Endothelial cell of umbilical vein (primary cell): ENCODE measurements at regions not wholly inside any gene's neighbourhood (a gene's known extent, or its start where the extent isn't known, plus 50 kb on each side); places are given as distances from the start of the nearest gene placed in this dataset.

Experiments
- CTCF ChIP-seq, 2 donors: IDR thresholded peaks; 1 replicate in 1 of 2; 2 replicates in 1 of 2; pipeline ENCODE4 v1.5.1; 2011; ENCODE audit warnings: low read length in 2 of 2, mild to moderate bottlenecking in 2 of 2, moderate library complexity in 2 of 2, control low read depth in 1 of 2, inconsistent platforms in 1 of 2, low read depth in 1 of 2; ENCODE audit not compliant: insufficient read depth in 1 of 2; ENCODE audit errors: extremely low read depth in 1 of 2
- EZH2 ChIP-seq: IDR thresholded peaks from 2 replicates; pipeline ENCODE4 v1.6.1; 2012; ENCODE audit warnings: borderline replicate concordance, low read depth, mild to moderate bottlenecking, moderate library complexity, low read length, inconsistent platforms; ENCODE audit not compliant: severe bottlenecking
- GATA2 ChIP-seq: IDR thresholded peaks from 2 replicates; pipeline ENCODE4 v1.7.0; 2011; ENCODE audit warnings: low read depth, mild to moderate bottlenecking, moderate library complexity, mixed read lengths, low read length; ENCODE audit not compliant: insufficient read length, insufficient read depth
- JUN ChIP-seq: IDR thresholded peaks from 2 replicates; pipeline ENCODE4 v1.6.1; 2011; ENCODE audit warnings: borderline replicate concordance, low read depth; ENCODE audit not compliant: insufficient read length, insufficient read depth
- MAX ChIP-seq: IDR thresholded peaks from 2 replicates; pipeline ENCODE4 v1.6.1; 2011; ENCODE audit not compliant: insufficient read depth, insufficient read length
- POLR2A ChIP-seq: IDR thresholded peaks from 2 replicates; pipeline ENCODE4 v1.6.1; 2012; ENCODE audit warnings: low read depth, mild to moderate bottlenecking, control low read depth, low read length

DNA sequence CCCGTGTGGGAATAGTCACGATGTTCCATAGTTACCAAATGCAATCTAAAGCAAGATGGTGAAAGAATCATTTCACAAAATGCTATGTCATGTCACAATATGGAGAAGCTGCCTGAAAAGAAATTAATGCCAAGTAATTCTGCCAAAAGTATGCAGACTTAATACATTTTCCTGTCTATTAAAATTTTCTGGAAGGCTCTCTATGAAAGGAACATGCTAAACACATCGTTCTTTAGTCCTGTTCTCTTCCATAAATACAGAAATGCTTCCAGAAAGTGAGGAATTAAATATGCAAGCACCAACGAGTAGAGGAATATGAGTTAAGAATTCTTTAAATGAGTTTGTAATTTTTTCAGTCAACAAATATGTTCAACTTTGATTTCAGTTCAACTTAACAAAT lies 266.8 kb upstream of the CRBN start:
- TF ChIP-seq CTCF (IDR thresholded peaks at IDR 0.05; ENCODE audit: extremely low read depth in 1 of 2, insufficient read depth in 1 of 2, low read depth in 1 of 2, low read length in 2 of 2) (no peak), POLR2A (no peak), EZH2 (no peak), MAX (no peak), JUN (no peak), GATA2 (no peak)
